Type B pancreatic cell (in vitro differentiated cells): ENCODE measurements at regions not wholly inside any gene's neighbourhood (a gene's known extent, or its start where the extent isn't known, plus 50 kb on each side); places are given as distances from the start of the nearest gene placed in this dataset.

ENCODE experiments used
- DNase-seq: peaks from one replicate; pipeline ENCODE4 v3.0.0; 2021; ENCODE audit warnings: mixed read lengths; ENCODE audit not compliant: unreplicated experiment; ENCODE audit errors: extremely low spot score
- H3K27ac Mint-ChIP-seq: 2 replicates; pipeline ENCODE4 v1.8.0; 2021; ENCODE audit warnings: mild to moderate bottlenecking, mixed read lengths
- H3K27me3 Mint-ChIP-seq: 2 replicates; pipeline ENCODE4 v1.8.0; 2021; ENCODE audit warnings: mixed read lengths
- H3K36me3 Mint-ChIP-seq: 2 replicates; pipeline ENCODE4 v1.8.0; 2021; ENCODE audit warnings: mixed read lengths
- H3K4me1 Mint-ChIP-seq: one replicate; pipeline ENCODE4 v1.8.0; 2021; ENCODE audit warnings: mixed read lengths; ENCODE audit not compliant: unreplicated experiment
- H3K4me3 Mint-ChIP-seq: 2 replicates; pipeline ENCODE4 v1.8.0; 2021; ENCODE audit warnings: mild to moderate bottlenecking, mixed read lengths
- H3K9me3 Mint-ChIP-seq: 2 replicates; pipeline ENCODE4 v1.8.0; 2021; ENCODE audit warnings: mixed read lengths
- CTCF ChIP-seq: fragments of 200-600 bp; sonication (generic); conservative IDR thresholded peaks from 2 replicates; pipeline ENCODE4 v1.5.0; 2021; ENCODE audit warnings: antibody characterized with exemption, mild to moderate bottlenecking

DNA sequence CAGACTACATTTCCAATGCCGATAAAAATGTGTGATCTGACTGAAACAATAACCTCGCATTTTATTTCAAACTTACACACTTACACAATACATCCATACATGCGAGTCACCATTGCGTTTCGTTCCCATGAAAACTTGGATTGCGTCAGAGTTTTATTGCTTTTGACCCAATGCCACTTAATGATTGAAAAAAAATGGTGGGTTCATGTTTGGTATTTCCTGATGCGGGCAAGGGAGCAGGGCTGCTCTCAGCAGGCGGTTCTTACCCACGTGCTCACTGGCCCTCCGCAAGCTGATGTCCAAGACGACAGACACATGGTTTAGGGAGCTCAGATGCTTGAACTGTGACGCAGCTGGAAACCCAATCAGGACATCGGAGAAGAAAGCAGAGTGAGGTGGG, 281.0 kb upstream of the SULF2 start:
- no peaks in the 10 kb centered on the region for H3K36me3 Mint-ChIP-seq
- H3K4me3 Mint-ChIP-seq, result no peak overlapping the region
- no peak for DNase-seq
- peaks cover 12% of the 10 kb centered on the region for H3K27me3 Mint-ChIP-seq
- TF ChIP-seq CTCF, result no peak
- no peaks in the 10 kb centered on the region for H3K9me3 Mint-ChIP-seq
- no peak overlapping the region for H3K27ac Mint-ChIP-seq
- H3K4me1 Mint-ChIP-seq, result no peaks in the 10 kb centered on the region

DNA sequence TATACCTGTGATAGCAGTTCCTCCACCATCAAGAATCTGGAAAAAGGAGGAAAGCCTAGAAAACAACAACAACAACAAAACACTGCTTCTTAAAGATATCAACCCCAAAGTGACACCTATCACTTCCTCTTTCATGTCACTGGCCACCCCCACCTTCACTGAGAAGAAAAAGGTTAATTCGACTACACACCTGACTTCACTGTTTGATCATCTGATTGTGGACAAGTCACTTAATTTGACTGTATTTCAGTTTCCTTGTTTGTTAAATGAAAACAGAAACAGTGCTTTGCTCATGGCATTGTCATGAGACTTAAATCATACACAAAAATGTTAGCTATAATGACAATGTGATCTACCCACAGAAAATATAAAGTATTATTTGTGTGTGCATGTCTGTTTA, 280.6 kb upstream of the SULF2 start:
- H3K9me3 Mint-ChIP-seq, result no peaks in the 10 kb centered on the region
- H3K4me1 Mint-ChIP-seq, result no peaks in the 10 kb centered on the region
- DNase-seq, result no peak
- H3K27ac Mint-ChIP-seq, result no peak overlapping the region
- no peak for TF ChIP-seq CTCF
- H3K36me3 Mint-ChIP-seq, result no peaks in the 10 kb centered on the region
- peaks cover 16% of the 10 kb centered on the region for H3K27me3 Mint-ChIP-seq
- H3K4me3 Mint-ChIP-seq, result no peak overlapping the region

- TF ChIP-seq CTCF, result no peak
- no peak for DNase-seq
- Mint-ChIP-seq H3K4me1 (no peaks in the 10 kb centered on the region), H3K4me3 (no peak overlapping the region), H3K9me3 (no peaks in the 10 kb centered on the region), H3K27me3 (peaks cover 12% of the 10 kb centered on the region), H3K36me3 (no peaks in the 10 kb centered on the region), H3K27ac (no peak overlapping the region)
These were observed 279.6 kb upstream of the SULF2 start for GRCh38 chr20:48064929-48065328.

DNA sequence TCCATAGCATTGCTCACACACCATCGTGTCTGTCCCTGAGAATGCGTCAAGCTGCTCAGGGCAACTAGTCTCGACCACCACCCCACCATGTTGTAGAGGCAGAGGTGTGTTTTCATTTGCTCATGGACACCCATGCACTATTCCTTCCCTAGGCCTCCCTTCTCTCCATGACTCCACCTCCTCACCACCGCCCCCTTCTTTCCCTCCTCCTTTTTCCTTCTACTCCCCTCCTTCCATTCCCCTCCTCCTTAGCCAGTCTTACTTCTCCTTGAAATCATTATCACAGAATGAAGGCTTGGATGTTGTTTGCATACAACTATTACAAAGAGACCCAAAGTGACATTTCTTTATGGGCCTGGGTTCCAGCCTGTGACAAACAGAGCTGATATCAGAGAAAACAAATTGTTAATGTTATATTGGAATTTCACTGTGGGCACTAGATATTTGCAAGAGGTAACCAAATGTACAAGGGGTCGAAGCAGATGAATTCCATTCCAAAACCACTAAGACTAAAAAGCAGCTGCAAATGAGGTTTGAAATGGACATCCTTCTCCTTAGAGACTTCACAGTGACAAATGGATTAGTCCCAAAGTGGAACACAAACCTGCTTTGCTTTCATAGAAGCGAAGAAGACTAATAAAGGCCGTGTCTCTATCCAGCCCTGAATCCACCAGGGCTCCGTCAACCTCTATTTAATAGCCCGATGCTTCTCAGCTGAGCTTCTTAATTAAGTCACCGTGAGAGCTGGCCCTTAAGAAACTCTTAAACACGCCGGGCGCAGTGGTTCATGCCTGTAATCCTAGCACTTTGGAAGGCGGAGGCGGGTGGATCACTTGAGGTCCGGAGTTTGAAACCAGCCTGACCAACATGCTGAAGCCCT, 275.8 kb upstream of the SULF2 start:
- no peak for TF ChIP-seq CTCF
- Mint-ChIP-seq H3K36me3 (no peaks in the 10 kb centered on the region), H3K9me3 (peaks cover 5% of the 10 kb centered on the region), H3K27me3 (peaks cover 17% of the 10 kb centered on the region), H3K4me1 (no peaks in the 10 kb centered on the region), H3K4me3 (no peak overlapping the region), H3K27ac (no peak overlapping the region)
- DNase-seq, result no peak

GRCh38 chr20:48058611-48059559, 273.6 kb upstream of the SULF2 start:
- H3K4me1 Mint-ChIP-seq, result no peaks in the 10 kb centered on the region
- H3K27ac Mint-ChIP-seq, result no peak overlapping the region
- H3K27me3 Mint-ChIP-seq, result peaks cover 25% of the 10 kb centered on the region
- no peak for DNase-seq
- peaks cover 12% of the 10 kb centered on the region for H3K9me3 Mint-ChIP-seq
- no peak for TF ChIP-seq CTCF
- H3K36me3 Mint-ChIP-seq, result no peaks in the 10 kb centered on the region
- no peak overlapping the region for H3K4me3 Mint-ChIP-seq
